GM21515 (cell line): ENCODE measurements at regions not wholly inside any gene's neighbourhood (a gene's known extent, or its start where the extent isn't known, plus 50 kb on each side); places are given as distances from the start of the nearest gene placed in this dataset.
"Not testable (repeated sequence)": the region's sequence is repeated elsewhere in the genome, so short reads cannot be mapped to it uniquely, and the experiment has no call there.

ENCODE experiments used
- ATAC-seq: cut with Tn5 transposase; IDR thresholded peaks from one replicate; pipeline ENCODE4 v1.9.1; 2021; ENCODE audit not compliant: unreplicated experiment

- no peak for ATAC-seq
Measured at GRCh38 chr13:81610644-81611043, 1269.7 kb upstream of the SPRY2 start.

- no peak for ATAC-seq
Measured at GRCh38 chr13:81609335-81609734, 1268.4 kb upstream of the SPRY2 start.

GRCh38 chr13:81606074-81606473 lies 1265.1 kb upstream of the SPRY2 start:
- ATAC-seq, result no peak

- ATAC-seq, result no peak
Measured at GRCh38 chr13:81602241-81602640, 1261.3 kb upstream of the SPRY2 start.

- ATAC-seq, result no peak
Measured at GRCh38 chr13:81597101-81597500, 1256.2 kb upstream of the SPRY2 start.

- no peak for ATAC-seq
Measured at GRCh38 chr13:81596224-81596753, 1255.4 kb upstream of the SPRY2 start.

- ATAC-seq, result no peak
Measured at GRCh38 chr13:81591528-81592220, 1250.7 kb upstream of the SPRY2 start.

- no peak for ATAC-seq
Measured at GRCh38 chr13:81582381-81582780, 1241.5 kb upstream of the SPRY2 start.

- no peak for ATAC-seq
Measured at GRCh38 chr13:81577601-81578195, 1236.8 kb upstream of the SPRY2 start.

GRCh38 chr13:81568824-81569223 lies 1227.9 kb upstream of the SPRY2 start:
- no peak for ATAC-seq

GRCh38 chr13:81565849-81566248 lies 1224.9 kb upstream of the SPRY2 start:
- ATAC-seq, result no peak

GRCh38 chr13:81563091-81563490 lies 1222.2 kb upstream of the SPRY2 start:
- ATAC-seq, result no peak

GRCh38 chr13:81562598-81562997 lies 1221.7 kb upstream of the SPRY2 start:
- no peak for ATAC-seq

- ATAC-seq, result no peak
Measured at GRCh38 chr13:81551036-81551435, 1210.1 kb upstream of the SPRY2 start.

- not testable (repeated sequence) for ATAC-seq
Measured at GRCh38 chr13:81546294-81546693, 1205.4 kb upstream of the SPRY2 start.

GRCh38 chr13:81540777-81541176 lies 1199.9 kb upstream of the SPRY2 start:
- no peak for ATAC-seq

GRCh38 chr13:81539643-81540150 lies 1198.8 kb upstream of the SPRY2 start:
- ATAC-seq, result no peak

GRCh38 chr13:81498969-81499368 lies 1158.0 kb upstream of the SPRY2 start:
- no peak for ATAC-seq

GRCh38 chr13:81493144-81493543 lies 1152.2 kb upstream of the SPRY2 start:
- ATAC-seq, result no peak

- ATAC-seq, result no peak
Measured at GRCh38 chr13:81492449-81492848, 1151.5 kb upstream of the SPRY2 start.

GRCh38 chr13:81488021-81488420 lies 1147.1 kb upstream of the SPRY2 start:
- no peak for ATAC-seq

GRCh38 chr13:81487151-81487550 lies 1146.2 kb upstream of the SPRY2 start:
- ATAC-seq, result no peak
